Activated CD4-positive, alpha-beta T cell treated with anti-CD3 and anti-CD28 coated beads, Interleukin-2, Interleukin-6, amounts not matched to agents 100 ng/mL and 50 ng/mL, durations not matched to agents 16 hours and 8 hours (primary cell): ENCODE measurements at regions not wholly inside any gene's neighbourhood (a gene's known extent, or its start where the extent isn't known, plus 50 kb on each side); places are given as distances from the start of the nearest gene placed in this dataset.
"Not testable (repeated sequence)": the region's sequence is repeated elsewhere in the genome, so short reads cannot be mapped to it uniquely, and the experiment has no call there.

Source experiments
- DNase-seq: peaks from one replicate; pipeline ENCODE4 v3.0.0-alpha.2; 2020

DNA sequence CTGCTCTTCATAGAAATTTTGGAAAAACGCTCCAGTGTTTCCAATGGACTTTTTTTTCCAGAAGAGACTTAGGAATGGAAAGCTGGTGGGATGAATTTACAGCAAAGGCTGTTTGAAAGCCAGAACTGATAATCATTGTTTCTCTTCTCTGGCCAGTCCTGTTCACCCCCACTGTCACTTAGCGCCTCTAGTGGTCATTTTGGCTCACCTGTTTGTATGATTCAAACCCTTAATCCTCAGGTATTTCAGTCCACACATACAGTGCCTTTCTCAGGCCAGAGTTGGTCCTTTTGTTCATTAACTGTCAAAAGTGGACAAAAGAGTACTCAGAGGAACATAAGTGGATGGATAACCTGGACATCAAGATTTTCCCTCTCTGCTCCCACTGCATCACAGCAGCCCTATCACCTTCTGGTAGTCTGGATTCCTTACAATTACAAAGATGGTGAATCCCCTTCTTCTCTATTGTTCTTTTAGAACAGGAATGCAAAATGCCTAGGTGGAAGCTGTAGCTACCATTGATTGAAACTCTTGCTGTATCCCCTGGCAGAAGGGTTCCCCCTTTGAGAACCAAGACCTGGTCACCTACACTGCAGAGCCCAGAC is 177.6 kb upstream of the OLFM3 start:
- DNase-seq = peak; percentile 29

DNA sequence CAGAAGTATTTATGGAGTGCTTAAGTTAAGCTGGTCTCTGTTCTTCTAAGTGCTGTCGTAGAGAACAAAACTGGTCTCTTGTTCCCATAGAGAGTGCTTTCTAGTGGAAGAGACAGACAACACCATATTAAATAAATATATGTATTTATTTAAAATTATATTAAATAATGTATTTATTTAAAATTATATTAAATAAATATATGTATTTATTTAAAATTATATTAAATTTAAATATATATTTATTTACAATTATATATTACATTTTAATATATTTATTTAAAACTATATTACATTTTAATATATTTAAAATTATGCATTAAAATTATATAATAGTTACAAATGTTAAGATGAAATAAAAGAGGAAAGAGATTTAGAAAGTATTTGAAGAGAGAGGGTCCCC is 175.5 kb upstream of the OLFM3 start:
- DNase-seq = no peak

DNA sequence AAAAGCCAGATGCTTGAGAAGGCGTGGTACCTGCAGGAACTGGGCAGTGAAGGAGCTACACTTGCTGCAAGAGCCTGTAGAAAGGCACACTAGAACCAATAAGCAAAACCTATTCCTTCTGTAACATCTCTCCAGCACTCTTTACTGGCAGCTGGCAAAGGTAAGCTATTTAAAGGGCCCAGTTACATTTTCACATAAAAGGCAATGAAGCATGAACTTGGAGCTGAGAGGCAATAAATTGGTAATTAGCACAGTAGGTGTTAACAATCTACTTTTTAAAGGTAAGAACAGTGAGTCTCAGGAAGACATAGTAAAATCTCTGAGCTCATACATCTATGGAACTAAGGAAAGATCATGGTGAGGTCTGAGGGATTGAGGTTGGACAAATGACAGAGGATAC is 167.1 kb upstream of the OLFM3 start:
- no peak for DNase-seq

DNA sequence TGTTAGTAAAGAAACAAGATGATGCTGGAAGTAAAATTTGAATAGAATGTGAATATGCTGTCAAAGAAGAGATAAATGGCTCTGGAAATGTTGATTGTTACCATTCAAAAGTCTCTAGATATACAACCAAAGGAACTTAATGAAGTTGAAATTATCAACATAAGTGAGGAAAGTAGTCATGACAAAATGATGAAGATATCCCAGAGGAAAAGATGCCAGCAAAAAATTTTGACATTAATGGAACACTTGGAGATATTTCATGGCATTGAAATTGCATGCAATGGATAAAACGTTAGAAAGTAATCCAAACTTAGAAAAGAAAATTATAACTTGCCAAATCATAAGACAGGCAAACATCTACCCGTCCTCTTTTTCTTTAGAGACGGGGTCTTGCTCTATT is 154.5 kb upstream of the OLFM3 start:
- DNase-seq = no peak

DNA sequence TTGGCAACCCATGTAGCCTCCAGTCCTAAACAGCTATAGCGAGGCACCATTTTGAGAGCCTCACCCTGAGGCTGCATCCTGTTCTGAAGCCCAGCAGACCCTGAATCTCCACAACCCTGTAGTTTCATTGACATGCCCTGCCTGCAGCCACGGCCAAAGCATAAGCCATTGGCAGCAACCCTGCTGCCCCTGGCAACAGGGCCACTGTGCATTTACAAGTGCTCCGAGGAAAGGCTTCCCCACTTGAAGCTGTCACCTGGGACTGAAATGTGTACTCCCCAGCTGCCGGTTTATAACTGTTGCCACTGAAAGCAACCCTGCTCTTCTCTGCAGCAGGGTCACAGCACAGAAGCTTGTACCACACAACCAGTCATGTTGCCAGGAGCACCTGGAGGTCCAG is 124.2 kb upstream of the OLFM3 start:
- no peak for DNase-seq

DNA sequence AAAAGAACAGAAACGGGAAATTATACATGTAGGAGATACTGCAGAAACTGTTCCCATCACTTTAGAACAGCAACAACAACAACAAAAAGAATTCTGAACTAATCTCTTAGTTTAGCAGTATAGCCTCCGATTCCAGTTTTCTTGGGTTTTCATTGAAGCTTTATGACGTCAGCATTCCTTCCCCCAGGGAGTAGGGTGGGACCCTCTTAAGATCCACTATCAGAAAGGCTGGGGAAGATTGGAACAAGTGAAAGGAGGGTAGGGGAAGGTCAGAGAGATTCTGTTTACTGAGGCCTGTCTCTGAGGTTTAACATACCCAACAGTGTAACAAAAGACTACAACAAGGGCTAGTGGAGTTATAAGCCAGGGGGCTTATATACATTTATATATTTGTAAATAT is 121.4 kb upstream of the OLFM3 start:
- no peak for DNase-seq

DNA sequence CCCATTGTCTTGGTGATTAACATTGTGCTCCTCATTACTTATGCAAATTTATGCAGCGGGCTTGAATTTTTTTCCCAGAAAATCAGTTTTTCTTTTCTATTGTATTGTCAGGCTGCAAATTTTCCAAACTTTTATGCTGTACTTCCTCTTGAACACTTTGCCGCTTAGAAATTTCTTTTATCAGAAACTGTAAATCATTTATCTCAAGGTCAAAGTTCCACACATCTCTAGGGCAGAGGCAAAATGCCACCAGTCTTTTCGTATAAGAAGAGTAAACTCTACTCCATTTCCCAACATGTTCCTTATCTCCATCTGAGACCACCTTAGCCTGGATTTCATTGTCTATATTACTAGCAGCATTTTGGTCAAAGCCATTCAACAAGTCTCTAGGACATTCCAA is 113.9 kb upstream of the OLFM3 start:
- no peak for DNase-seq

DNA sequence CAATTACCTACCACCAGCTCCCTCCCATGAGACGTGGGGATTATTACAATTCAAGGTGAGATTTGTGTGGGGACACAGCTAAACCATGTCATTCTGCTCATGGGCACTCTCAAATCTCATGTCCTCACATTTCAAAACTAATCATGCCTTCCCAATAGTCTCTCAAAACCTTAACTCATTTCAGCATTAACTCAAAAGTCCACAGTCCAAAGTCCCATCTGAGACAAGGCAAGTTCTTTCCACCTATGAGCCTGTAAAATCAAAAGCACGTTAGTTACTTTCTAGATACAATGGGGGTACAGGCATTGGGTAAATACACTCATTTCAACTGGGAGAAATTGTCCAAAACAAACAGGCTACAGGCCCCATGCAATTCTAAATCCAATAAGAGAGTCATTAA is 112.8 kb upstream of the OLFM3 start:
- DNase-seq = not testable (repeated sequence)

DNA sequence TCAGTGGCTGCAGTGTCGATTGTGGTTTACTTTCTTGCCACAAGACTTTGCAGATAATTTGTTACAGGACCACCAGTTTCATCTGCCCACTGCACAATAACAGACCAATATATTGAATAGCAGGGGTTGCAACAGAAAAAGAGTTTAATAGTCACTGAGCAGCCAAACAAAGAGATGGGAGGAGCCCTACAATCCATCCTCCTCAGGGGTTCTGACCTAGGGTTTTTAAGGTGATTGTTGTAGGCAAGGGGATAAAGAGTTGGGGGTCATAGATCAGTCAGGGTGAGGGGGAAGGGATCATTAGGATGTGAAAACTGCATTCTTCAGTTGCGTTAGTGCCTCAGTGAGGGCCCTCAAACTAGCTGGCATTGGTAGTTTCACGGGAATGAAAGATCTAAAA is 110.7 kb upstream of the OLFM3 start:
- DNase-seq = no peak

DNA sequence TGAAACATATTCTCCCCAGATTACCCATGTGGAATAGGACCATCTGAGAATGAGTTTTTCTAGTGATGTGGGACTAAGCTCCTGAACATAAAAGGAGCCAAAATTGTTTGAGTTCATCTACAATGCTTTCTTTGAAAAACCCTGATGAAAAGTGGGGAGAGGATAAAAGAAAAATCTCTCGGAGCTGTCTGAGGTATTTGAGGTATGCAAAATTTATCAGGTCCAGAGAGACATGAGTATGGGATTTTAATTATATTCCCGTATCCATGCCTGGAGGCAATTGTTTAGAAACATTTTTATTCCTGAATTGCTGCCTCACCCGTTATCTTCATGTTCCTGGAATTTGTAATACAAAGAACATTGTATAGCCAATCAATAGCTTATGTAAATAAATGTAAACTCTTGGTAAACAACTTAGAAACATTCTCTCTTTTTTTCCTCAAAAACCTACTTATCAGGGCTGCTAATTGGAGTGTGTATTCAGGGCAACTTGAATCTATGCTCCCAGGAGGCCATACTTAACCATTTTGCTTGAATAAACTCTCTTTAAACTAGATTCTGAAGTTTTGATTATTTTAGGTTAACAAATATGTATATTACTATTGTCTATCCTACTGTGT is 109.3 kb upstream of the OLFM3 start:
- DNase-seq = no peak

DNA sequence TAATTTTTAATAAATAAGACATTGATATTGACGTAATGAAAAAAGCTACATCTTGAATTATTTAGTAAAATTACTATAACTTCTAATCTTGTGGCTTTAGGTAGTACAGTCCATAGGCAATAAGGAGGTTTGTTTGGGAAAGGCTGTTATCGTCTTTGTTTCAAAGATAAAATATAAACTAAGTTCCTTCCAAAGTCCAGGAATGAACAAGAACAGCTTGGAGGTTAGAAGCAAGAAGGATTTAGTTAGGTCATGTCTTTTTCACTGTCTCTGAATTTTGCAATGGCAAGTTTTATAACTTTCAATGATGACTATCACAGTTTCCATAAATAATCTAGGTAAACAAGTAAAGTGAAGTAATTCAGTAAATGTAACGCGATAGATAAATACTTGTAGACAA is 106.9 kb upstream of the OLFM3 start:
- DNase-seq = no peak

DNA sequence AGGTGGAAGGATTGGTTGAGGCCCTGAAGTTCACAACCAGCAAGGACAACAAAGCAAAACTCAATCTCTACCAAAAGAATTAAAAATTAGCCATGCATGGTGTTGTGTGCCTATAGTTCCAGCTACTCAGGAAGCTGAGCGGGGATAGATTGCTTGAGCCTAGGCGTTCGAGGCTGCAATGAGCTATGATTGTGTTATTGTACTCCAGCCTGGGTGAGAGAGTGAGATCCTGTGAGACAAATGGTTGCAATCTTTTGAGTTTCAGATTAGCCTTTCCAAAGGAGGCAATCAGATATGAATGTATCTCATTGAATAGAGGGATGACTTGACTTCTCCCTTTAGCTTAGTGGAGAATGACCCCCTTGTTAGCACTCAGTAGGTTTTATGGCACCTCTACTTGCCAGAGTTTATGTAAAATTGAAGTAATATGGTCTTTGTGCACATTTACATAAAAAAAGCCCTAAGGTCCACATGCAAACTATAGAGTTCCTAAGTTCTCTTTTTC is 105.6 kb upstream of the OLFM3 start:
- DNase-seq = no peak

DNA sequence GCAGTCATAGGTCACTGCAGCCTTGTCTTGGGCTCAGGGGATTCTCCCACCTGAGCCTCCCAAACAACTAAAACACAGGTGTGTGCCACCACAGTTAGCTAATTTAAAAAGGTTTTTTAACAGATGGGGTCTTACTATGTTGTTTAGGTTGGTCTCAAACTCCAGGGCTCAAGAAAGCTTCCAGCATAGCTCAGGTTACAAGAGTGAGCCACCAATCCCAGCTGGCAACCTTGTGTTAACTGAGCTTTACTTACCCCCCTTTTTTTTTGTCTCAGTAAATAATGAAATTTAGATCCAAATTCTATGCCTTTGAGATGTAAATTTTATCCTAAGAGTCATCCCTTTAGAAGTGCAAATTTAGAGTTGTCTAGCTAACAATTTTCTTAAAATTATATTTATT is 103.9 kb upstream of the OLFM3 start:
- DNase-seq = no peak

DNA sequence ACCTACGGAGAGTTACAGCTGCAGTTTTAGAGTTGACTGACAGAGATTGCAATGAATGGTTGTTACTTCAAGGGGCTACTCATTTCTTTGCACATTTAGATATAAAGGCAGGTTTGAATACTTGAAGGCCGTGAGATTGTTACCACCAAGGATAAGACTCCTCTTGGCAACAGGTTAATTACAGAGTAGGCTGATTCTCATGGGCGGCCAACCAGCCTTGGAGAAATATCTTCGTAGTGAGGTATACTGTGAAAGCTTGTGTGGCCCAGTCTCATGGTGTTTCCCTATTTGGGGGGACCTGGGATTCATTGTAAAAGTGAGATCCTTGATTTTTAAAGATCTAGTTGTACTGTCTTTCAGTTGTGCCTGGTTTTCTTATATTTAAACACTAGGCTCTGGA is 103.2 kb upstream of the OLFM3 start:
- DNase-seq = no peak

DNA sequence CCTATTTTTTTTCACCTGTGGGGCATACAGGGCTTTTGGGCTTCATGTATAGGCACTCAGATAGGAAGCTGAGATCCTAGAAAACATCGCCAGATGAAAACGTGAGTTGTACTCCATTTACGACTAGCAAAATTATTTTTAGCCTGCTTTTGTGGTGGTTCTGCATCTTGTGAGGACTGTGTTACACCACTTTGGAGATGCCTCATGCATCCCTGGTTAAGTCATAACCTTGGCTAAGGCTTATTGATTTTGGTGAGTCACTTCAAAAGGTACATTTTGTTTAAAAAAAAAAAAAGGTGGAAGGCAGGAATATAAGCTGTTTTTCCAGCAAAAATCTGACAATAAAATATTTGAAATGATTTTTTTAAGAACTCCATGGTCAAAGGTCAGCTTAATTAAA is 101.8 kb upstream of the OLFM3 start:
- no peak for DNase-seq

DNA sequence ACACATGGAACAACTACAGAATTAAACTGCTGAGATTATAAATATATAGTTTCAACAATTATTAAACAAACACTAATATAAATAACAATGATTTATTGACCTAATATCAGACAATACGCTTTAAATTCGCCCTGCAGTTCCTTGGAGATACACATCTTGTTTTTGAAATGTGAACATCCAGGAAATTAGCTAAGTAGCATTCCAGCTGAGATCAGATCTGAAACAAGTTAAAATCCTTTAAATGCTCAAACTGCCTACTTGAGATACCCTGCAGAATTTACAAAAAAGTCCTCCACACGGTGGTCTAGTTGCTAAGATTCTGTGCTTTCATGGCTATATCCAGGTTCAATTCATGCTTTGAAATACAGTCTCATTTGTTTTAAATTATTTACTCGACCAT is 101.4 kb upstream of the OLFM3 start:
- DNase-seq = no peak

DNA sequence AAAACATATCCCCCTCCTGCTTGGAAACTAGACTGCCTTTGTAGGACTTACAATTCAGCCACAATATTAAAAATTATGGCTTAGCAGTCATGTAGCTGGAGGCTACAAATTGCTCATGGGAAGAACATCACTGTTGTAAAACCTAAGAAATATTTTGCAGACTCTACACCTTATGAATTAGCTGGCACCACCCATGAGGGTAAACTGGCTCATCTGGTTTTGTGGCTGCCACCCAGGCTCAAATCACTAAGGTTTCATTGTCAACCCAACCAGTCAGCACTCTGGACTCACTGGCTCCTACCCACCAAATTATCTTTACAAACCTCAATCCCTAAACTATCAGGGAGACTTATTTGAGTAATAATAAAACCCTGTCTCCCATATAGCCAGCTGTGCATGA is 100.7 kb upstream of the OLFM3 start:
- no peak for DNase-seq

DNA sequence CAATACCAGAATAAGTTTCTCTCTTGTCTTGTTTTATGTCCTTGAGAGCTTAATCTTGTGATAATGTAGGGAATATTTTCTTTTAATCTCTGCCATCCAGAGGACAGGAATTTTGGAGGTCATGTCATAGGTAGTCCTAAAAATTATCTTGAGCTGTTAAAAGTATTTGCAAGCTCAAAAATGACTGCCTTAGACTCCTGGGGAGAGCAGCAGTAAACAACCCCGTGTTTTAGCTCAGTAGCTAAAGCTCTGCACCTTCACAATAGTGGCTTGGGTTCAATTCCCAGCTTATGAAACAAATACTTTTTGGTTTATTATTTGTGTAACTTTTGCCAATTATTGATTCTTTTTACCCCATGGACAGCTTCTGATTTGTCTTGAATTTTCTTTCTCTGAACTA is 99.4 kb upstream of the OLFM3 start:
- no peak for DNase-seq

DNA sequence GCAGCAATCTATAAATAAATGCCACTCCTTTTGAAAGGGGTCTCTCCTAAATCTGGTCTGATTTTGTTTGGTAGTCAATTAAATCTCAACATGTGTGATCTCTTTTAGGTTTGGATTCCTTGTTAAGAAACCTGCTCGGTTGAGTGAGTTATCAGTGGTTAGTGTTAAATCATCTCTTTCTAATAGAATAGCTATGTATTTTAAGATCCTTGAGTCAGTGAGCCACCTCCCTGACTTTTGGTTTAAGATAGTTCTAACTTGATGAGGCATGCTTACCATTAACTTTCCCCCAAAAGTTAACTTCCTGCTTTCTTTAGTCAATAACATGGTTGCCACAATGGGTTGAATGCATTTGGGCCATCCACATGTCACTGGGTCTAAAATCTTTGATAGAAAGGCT is 93.1 kb upstream of the OLFM3 start:
- no peak for DNase-seq

DNA sequence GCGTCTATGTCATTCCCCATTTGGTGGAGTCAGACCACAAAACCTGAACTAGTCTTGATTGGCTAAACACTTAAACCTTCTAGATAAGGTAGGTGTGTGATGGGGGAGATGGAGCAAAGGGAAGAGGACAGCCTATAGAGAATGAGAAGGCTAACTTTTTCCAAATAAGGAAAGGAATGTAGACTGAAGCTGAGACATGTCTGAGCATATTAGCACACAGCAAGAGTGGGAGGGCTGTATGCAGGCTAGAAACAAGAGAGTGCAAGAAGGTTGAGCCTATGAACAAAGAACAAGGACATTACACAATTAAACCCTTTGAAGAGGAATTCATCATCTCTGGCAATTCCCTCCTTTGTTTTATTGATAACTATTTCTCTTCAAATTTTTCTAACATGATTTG is 89.2 kb upstream of the OLFM3 start:
- DNase-seq = no peak

DNA sequence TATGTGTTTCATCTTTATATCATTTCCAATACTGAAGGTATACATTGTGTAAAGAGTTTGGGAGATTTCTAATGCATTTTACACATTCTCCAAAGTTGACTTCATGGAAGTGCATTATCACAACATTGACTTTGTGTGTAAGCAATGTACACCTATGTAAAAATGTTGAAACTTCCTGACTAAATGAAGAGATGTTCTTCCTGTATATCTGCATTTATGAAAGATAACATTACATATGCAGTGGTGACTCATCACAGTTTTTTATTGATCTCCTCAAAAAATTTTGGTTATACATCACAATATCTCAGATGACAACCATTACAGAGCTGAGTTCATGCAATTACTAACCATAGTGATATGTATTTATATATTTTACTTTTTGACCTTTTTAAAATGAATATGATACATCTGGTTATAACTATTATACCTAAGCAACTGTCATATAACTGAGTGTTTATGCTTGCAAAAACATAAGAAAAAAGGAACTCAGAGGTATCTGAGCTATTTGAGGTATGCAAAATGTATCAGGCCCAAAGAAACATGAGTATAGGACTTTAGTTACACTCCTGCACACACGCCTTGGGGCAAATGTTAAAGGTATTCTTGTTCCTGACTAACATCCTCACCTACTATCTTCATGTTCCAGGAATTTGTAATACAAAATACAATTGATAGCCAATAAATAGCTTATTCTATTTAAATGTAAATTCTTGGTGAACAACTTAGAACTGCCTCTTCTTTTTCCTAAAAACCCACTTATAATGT is 88.2 kb upstream of the OLFM3 start:
- no peak for DNase-seq

DNA sequence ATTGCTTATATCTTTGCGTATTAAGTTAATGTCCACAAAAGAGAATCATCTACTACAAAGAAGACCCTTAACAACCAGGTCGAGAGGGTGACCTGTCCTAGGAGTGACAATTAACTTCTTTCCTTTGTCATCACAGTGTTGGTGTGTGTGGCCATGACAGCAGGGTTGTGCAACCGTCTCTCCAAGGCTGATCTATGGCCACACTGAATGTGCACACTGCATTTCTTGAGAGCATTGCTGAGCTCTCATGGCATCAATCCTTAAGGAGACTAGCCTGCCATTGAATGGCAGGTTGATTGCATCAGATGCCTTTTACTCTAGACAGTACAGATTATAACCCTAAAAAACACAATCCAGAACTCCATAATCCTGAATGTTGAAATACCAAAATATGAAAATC is 86.5 kb upstream of the OLFM3 start:
- no peak for DNase-seq

DNA sequence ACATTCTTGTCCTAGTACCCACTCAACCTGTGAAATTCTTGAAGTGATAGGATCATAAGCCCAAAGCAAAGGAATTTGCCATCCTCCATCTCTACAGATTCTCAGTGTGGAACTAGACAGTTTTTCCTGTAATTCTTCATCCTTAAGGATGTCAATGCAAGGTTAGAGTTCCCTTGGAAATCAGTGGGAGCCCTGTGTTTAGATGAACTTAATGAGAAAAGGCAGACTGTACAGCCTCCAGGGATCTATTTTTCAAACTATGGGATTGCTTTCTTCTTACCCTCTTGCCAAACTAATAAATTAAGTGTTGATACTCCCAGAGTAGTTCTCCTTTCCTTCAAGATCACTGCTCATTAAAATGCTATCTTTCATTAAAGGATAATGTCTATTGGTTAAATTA is 78.1 kb upstream of the OLFM3 start:
- no peak for DNase-seq

DNA sequence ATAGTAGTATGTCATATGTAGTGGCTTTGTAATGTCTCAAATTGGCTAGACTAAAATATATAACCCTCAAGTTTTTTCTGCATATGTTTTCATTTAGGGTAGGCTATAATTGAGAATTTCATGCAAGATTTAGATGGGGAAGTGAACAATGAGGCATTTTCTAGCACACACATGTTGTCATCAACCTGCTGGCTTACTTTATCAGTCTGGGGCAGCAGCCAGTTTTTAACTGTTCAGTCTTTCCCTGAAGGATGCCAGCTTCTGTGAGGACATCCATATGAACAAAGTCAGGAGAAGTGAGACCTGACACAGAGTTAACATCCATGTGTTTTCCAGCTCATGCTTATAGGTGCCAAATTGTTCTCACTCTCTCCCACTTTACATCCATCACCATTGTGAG is 74.7 kb upstream of the OLFM3 start:
- DNase-seq = no peak

DNA sequence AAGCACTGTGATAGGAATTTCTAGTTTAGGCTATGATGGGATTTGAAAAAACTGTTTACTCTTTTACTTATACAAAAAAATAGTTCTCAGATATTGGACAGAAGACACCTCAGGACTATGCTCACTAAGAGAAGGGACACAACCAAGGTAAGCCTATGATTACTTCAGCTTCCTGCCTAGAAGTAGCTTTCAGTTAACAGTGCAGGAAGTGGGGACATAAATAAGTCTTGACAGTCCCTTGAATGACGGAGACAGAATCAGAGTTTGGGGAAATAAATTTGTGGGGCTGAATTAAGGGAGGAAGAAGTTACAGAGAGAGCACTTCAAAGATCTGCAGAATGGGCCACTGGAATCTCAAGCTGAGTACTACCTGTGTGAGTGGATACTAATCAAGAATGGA is 53.8 kb upstream of the OLFM3 start:
- no peak for DNase-seq
